Type B pancreatic cell (in vitro differentiated cells): ENCODE measurements at regions not wholly inside any gene's neighbourhood (a gene's known extent, or its start where the extent isn't known, plus 50 kb on each side); places are given as distances from the start of the nearest gene placed in this dataset.
A peak's percentile ranks its signal among the peaks of the same experiment; 100 is the strongest.

Experiments used
- DNase-seq: peaks from one replicate; pipeline ENCODE4 v3.0.0; 2021; ENCODE audit warnings: mixed read lengths; ENCODE audit not compliant: unreplicated experiment; ENCODE audit errors: extremely low spot score
- H3K27ac Mint-ChIP-seq: 2 replicates; pipeline ENCODE4 v1.8.0; 2021; ENCODE audit warnings: mild to moderate bottlenecking, mixed read lengths
- H3K27me3 Mint-ChIP-seq: 2 replicates; pipeline ENCODE4 v1.8.0; 2021; ENCODE audit warnings: mixed read lengths
- H3K36me3 Mint-ChIP-seq: 2 replicates; pipeline ENCODE4 v1.8.0; 2021; ENCODE audit warnings: mixed read lengths
- H3K4me1 Mint-ChIP-seq: one replicate; pipeline ENCODE4 v1.8.0; 2021; ENCODE audit warnings: mixed read lengths; ENCODE audit not compliant: unreplicated experiment
- H3K4me3 Mint-ChIP-seq: 2 replicates; pipeline ENCODE4 v1.8.0; 2021; ENCODE audit warnings: mild to moderate bottlenecking, mixed read lengths
- H3K9me3 Mint-ChIP-seq: 2 replicates; pipeline ENCODE4 v1.8.0; 2021; ENCODE audit warnings: mixed read lengths
- TF ChIP-seq, protein P1 (sequence below): fragments of 200-600 bp; sonication (generic); conservative IDR thresholded peaks from 2 replicates; pipeline ENCODE4 v1.5.0; 2021; ENCODE audit warnings: antibody characterized with exemption, mild to moderate bottlenecking

DNA sequence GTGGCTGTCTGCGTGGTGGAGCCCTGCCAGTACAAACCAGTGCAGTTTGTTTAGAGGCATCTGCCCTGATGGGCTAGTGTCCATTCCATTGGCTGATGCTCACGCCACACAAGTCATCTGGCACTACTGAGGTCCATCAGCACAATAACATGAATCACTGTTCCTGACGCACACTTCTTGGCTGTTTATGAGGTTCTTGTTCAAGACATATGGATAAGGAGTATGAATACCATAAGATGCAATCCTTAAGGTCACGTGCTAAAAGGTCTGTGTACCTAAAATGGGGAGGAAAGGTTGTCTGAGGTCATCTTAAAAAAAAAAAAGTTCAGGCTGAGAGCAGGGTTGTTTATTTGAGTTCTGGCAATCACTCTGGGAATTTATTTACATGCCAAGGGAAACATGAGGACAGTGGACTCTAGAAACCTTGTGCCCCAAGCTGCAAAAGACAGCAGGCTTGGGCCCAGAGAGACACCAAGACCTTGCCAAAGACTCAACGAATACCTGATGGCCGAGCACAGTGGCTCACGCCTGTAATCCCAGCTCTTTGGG, 54.1 kb upstream of the SHLD1 start:
- peaks cover 3% of the 10 kb centered on the region for H3K4me1 Mint-ChIP-seq
- no peaks in the 10 kb centered on the region for H3K9me3 Mint-ChIP-seq

DNA sequence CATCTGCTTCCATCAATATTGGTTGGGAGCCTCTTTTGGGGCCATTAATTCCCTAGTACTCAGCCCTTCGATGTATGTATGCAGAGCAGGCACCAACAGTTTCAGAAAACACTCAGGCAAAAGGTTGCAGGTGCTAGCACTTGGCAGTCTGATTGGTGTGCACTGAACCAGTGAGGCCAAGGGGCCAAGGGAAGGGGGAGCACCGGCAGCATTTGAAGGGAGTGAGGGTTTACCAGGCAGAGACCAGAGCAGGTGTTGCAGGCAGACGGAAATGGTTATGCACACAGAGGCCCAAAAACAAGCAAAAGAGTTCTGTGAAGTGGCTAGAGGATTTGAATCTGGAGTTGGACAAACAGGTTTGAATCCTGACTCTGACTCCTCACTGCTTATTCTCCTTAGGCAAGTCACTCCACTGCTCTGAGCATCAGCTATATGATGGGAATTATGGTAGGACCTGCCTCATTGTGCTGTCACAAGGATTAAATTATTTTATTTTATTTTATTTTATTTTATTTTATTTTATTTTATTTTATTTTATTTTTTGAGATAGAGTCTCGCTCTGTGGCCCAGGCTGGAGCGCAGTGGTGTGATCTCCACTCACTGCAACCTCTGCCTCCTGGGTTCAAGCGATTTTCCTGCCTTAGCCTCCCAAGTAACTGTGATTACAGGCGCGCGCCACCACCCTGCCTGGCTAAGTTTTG, 58.1 kb upstream of the SHLD1 start:
- Mint-ChIP-seq H3K36me3 (no peaks in the 10 kb centered on the region), H3K27ac (no peak overlapping the region), H3K9me3 (no peaks in the 10 kb centered on the region), H3K4me3 (no peak overlapping the region), H3K4me1 (peaks cover 3% of the 10 kb centered on the region), H3K27me3 (no peaks in the 10 kb centered on the region)
- no peak for DNase-seq
- TF ChIP-seq, protein P1, sequence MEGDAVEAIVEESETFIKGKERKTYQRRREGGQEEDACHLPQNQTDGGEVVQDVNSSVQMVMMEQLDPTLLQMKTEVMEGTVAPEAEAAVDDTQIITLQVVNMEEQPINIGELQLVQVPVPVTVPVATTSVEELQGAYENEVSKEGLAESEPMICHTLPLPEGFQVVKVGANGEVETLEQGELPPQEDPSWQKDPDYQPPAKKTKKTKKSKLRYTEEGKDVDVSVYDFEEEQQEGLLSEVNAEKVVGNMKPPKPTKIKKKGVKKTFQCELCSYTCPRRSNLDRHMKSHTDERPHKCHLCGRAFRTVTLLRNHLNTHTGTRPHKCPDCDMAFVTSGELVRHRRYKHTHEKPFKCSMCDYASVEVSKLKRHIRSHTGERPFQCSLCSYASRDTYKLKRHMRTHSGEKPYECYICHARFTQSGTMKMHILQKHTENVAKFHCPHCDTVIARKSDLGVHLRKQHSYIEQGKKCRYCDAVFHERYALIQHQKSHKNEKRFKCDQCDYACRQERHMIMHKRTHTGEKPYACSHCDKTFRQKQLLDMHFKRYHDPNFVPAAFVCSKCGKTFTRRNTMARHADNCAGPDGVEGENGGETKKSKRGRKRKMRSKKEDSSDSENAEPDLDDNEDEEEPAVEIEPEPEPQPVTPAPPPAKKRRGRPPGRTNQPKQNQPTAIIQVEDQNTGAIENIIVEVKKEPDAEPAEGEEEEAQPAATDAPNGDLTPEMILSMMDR = no peak

More for the DNA sequence above, 54.1 kb upstream of the SHLD1 start:
- H3K36me3 Mint-ChIP-seq = no peaks in the 10 kb centered on the region
- TF ChIP-seq, protein P1 = no peak
- H3K27ac Mint-ChIP-seq = peak overlapping the region; percentile 62
- no peak overlapping the region for H3K4me3 Mint-ChIP-seq
- DNase-seq = no peak
- H3K27me3 Mint-ChIP-seq = no peaks in the 10 kb centered on the region

DNA sequence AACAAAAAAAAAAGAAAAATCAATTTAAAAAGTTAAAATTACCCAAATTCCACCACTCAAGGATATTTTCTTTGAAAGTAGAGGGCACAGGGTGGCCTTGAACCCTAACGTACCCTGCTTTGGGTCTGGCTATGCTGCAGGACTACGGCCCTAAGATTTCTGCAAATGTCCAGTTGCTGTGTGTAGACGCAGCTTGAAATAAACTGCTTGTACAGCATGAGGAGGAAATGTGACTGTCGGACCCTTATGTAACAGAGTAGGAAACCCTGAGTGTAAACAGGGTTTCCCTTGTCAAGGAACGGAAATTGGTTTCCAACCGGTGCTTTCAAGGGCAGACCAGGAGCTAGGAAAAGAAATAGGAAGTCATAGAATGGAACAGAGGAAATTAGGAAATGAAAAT, 60.7 kb upstream of the SHLD1 start:
- no peak for DNase-seq
- Mint-ChIP-seq H3K36me3 (no peaks in the 10 kb centered on the region), H3K27me3 (no peaks in the 10 kb centered on the region), H3K27ac (no peak overlapping the region), H3K4me1 (peaks cover 3% of the 10 kb centered on the region), H3K4me3 (no peak overlapping the region), H3K9me3 (no peaks in the 10 kb centered on the region)
- TF ChIP-seq, protein P1 = no peak

DNA sequence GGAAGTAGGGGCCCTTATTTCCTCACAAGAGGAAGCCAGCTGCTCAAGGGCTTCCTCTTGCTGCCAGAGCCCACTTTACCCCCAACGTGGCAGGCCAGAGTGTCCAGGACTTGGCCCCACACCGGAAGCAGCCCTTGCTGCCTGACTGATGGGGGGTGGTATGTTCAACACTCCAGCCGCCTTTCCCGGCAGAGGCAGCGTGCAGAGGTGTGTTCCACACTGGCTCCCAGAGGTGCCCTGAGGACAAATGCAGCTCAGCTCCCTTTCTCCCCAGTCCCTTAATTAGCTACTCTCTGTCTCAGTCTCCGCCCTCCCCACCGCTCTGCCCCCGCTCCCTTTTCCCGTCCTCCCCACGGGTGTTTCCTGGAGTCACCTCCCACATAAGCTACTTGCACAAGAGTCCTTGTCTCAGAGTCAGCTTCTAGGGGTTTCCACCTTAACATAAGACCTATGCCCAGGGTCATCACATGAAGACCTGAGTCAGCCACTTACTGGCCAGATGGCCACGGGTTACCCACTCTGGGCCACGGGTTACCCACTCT, 61.7 kb upstream of the SHLD1 start:
- Mint-ChIP-seq H3K9me3 (no peaks in the 10 kb centered on the region), H3K27me3 (no peaks in the 10 kb centered on the region), H3K4me3 (no peak overlapping the region), H3K27ac (no peak overlapping the region), H3K36me3 (no peaks in the 10 kb centered on the region), H3K4me1 (peaks cover 3% of the 10 kb centered on the region)
- TF ChIP-seq, protein P1 = no peak
- no peak for DNase-seq

DNA sequence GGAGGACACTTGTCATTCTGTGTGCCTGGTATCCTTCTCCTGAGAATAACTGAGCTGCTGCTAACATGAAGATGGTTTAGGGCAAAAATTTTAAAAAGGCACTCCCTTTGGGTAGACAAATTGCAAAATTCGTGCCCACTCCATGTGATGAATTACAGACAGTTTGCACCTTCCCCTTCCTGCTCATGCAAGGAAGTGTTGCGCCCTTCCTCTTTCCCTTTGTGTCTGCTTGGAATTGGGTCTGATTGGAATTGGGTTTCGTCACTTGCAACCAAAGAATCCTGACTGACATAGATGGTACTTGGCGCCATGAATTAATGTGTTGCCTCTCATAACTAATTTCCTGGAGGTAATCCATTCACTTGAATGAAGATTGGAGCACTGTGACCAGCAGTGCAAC, 62.3 kb upstream of the SHLD1 start:
- peaks cover 3% of the 10 kb centered on the region for H3K4me1 Mint-ChIP-seq
- H3K36me3 Mint-ChIP-seq = no peaks in the 10 kb centered on the region
- no peak overlapping the region for H3K4me3 Mint-ChIP-seq
- TF ChIP-seq, protein P1 = no peak
- H3K27me3 Mint-ChIP-seq = no peaks in the 10 kb centered on the region
- H3K27ac Mint-ChIP-seq = no peak overlapping the region
- DNase-seq = no peak
- no peaks in the 10 kb centered on the region for H3K9me3 Mint-ChIP-seq
